NT2/D1 (cell line): ENCODE measurements at regions not wholly inside any gene's neighbourhood (a gene's known extent, or its start where the extent isn't known, plus 50 kb on each side); places are given as distances from the start of the nearest gene placed in this dataset.

Experiments used
- DNase-seq: peaks from one replicate; pipeline ENCODE4 v3.0.0-alpha.2; 2011; ENCODE audit warnings: low read depth, low spot score
- H3K27me3 ChIP-seq: 2 replicates; pipeline ENCODE4 v1.6.0; 2011; ENCODE audit warnings: mild to moderate bottlenecking; ENCODE audit not compliant: insufficient read length, insufficient read depth
- H3K36me3 ChIP-seq: 2 replicates; pipeline ENCODE4 v1.6.1; 2011; ENCODE audit warnings: mild to moderate bottlenecking, low read length, mixed read lengths; ENCODE audit not compliant: insufficient read depth, insufficient read length
- H3K4me1 ChIP-seq: 2 replicates; pipeline ENCODE4 v1.5.1; 2011; ENCODE audit not compliant: insufficient read depth, insufficient read length
- H3K4me3 ChIP-seq: 2 replicates; pipeline ENCODE4 v1.5.1; 2011; ENCODE audit warnings: low read depth; ENCODE audit not compliant: insufficient read length
- H3K9ac ChIP-seq: 2 replicates; pipeline ENCODE4 v1.6.0; 2011; ENCODE audit warnings: low read depth; ENCODE audit not compliant: insufficient read length
- H3K9me3 ChIP-seq: 2 replicates; pipeline ENCODE4 v1.5.1; 2011; ENCODE audit warnings: mild to moderate bottlenecking, low read length; ENCODE audit not compliant: insufficient read depth
- SUZ12 ChIP-seq: IDR thresholded peaks from 2 replicates; pipeline ENCODE4 v1.6.1; 2011; ENCODE audit not compliant: insufficient read length, insufficient read depth; ENCODE audit errors: extremely low read depth
- YY1 ChIP-seq: IDR thresholded peaks from 2 replicates; pipeline ENCODE4 v1.6.1; 2011; ENCODE audit not compliant: insufficient read length, insufficient read depth
- ZNF274 ChIP-seq: IDR thresholded peaks from 2 replicates; pipeline ENCODE4 v1.6.1; 2011; ENCODE audit warnings: mild to moderate bottlenecking, low read depth, low read length

DNA sequence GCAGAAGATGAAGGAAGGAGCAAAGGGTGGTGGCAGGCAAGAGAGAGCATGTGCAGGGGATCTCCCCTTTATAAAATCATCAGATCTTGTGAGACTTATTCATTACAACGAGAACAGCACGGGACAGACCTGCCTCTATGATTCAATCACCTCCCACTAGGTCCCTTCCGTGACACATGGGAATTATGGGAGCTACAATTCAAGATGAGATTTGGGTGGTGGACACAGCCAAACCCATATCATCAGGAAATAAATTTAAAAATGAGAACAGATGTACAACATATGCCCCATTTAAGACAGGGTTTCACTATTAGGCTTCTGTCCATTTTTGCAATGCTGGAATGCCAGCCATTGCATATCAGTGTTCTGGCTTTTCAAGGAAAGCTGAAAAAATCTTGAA lies 346.7 kb upstream of the SLIT2 start:
- H3K9ac ChIP-seq, result no peak overlapping the region
- no peak for TF ChIP-seq SUZ12
- no peak for TF ChIP-seq ZNF274
- H3K9me3 ChIP-seq, result no peaks in the 10 kb centered on the region
- H3K4me3 ChIP-seq, result no peak overlapping the region
- H3K36me3 ChIP-seq, result no peaks in the 10 kb centered on the region
- H3K27me3 ChIP-seq, result no peaks in the 10 kb centered on the region
- H3K4me1 ChIP-seq, result no peaks in the 10 kb centered on the region
- no peak for DNase-seq

DNA sequence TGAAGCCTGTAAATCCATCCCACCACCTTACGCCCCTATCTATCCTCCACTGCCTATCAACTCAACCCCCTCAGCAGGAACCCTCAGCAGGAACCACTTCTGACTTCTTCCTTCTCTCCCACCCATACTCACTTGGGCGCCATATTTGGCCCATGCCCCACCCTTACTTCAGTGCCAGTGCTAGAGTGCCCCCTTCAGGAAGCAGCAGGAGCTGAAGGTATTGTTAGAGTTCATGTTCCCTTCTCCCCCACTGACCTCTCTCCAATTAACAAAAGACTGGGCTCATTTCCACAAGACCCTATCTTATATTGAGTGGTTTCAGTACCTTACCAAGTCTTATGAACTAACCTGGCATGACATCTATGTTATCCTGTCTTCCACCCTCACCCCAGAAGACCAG lies 363.1 kb upstream of the SLIT2 start:
- TF ChIP-seq SUZ12, result no peak
- TF ChIP-seq ZNF274, result no peak
- no peak for TF ChIP-seq YY1
- no peaks in the 10 kb centered on the region for H3K9me3 ChIP-seq
- DNase-seq, result peak; percentile 1
- no peaks in the 10 kb centered on the region for H3K36me3 ChIP-seq
- no peaks in the 10 kb centered on the region for H3K4me1 ChIP-seq
- no peak overlapping the region for H3K9ac ChIP-seq
- no peak overlapping the region for H3K4me3 ChIP-seq
- H3K27me3 ChIP-seq, result no peaks in the 10 kb centered on the region

DNA sequence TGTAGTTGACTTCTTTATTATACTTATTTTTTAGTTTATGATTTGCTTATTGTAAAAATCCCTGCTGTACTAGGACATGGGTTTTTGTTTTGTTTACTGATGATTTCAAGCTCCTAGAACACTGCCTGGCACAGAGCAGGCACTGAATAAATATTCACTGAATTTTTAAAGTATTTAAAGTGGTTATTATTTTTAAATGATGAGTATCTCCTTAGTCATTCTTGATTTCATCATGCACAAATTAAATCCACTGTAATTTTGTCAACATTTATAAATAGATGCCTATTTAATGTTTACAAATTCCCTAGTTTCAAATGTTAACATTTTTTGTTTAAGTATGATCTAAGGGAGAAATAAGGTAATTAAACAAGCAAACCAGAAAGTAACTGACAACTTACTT lies 367.9 kb upstream of the SLIT2 start:
- no peaks in the 10 kb centered on the region for H3K27me3 ChIP-seq
- DNase-seq, result no peak
- H3K9me3 ChIP-seq, result no peaks in the 10 kb centered on the region
- no peak overlapping the region for H3K4me3 ChIP-seq
- no peak for TF ChIP-seq YY1
- TF ChIP-seq ZNF274, result no peak
- H3K36me3 ChIP-seq, result no peaks in the 10 kb centered on the region
- H3K9ac ChIP-seq, result no peak overlapping the region
- peaks cover 4% of the 10 kb centered on the region for H3K4me1 ChIP-seq

DNA sequence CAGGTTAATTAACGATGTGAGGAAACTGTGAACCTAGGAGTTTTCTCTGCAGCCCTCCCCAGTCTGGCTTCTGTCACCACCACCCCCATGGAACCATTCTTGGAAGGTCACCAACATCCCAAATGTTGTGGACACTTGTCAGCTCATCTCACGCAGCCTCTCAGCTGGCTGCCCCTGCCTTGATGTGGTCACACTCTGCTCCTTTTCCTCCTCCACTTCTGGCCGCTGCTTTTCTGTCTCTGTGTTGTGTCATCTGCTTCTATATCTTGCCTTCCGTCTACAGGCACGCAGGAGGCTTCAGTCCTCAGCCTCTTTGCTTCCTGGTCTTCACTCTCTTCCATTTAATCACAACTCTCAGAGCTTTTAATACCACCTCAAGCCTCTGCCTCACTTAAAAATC lies 371.5 kb upstream of the SLIT2 start:
- no peaks in the 10 kb centered on the region for H3K27me3 ChIP-seq
- TF ChIP-seq ZNF274 (no peak), YY1 (no peak), SUZ12 (no peak)
- H3K4me1 ChIP-seq, result peaks cover 4% of the 10 kb centered on the region
- no peaks in the 10 kb centered on the region for H3K36me3 ChIP-seq
- DNase-seq, result no peak
- no peak overlapping the region for H3K9ac ChIP-seq
- no peak overlapping the region for H3K4me3 ChIP-seq
- no peaks in the 10 kb centered on the region for H3K9me3 ChIP-seq

DNA sequence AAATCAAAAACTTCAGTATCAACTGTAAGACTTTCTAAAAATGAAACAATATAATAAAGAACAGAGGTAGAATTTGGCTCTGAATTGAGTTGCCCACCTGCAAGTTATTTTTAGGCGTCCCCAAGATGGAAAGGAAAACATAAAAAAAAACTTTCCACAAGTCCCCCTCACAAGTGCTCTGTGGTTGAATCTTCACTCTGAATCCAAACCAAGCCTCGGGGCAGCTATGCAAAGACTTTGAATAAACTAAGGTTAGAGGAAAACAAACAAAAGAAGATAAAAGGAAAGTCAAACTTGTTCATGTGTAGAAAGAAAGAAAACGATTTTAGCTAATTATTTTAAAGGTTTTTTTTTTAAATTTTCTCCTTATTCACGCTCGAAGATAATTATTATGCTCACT lies 372.4 kb upstream of the SLIT2 start:
- Histone ChIP-seq H3K36me3 (no peaks in the 10 kb centered on the region), H3K27me3 (no peaks in the 10 kb centered on the region), H3K4me3 (no peak overlapping the region), H3K4me1 (peaks cover 4% of the 10 kb centered on the region), H3K9ac (no peak overlapping the region), H3K9me3 (no peaks in the 10 kb centered on the region)
- peak; percentile 11 for DNase-seq
- no peak for TF ChIP-seq YY1
- TF ChIP-seq ZNF274, result no peak
- TF ChIP-seq SUZ12, result no peak

DNA sequence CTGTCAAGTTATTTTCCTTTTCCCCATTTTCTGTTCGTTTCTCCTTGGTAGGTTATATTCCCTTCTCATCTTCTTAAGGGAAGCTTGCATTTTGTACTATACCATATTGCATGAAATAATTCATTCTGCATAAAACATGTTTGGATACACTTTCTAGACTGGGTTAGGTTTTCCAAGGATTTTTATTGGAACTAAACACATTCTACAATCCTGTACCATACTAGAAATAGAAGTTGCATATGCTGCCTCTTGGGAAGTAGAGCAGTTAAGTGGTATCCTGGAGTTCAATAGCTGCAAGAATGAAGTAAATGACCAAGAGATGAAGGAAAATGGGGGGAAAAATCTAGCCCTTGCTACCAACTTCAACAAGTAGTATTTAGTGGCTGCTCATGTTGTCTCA lies 393.7 kb upstream of the SLIT2 start:
- TF ChIP-seq SUZ12 (no peak), ZNF274 (no peak), YY1 (no peak)
- H3K9me3 ChIP-seq, result peaks cover 10% of the 10 kb centered on the region; the same call in 1 of the 2 replicates
- no peaks in the 10 kb centered on the region for H3K27me3 ChIP-seq
- H3K4me1 ChIP-seq, result no peaks in the 10 kb centered on the region
- H3K36me3 ChIP-seq, result no peaks in the 10 kb centered on the region
- no peak overlapping the region for H3K9ac ChIP-seq
- DNase-seq, result no peak
- H3K4me3 ChIP-seq, result no peak overlapping the region

DNA sequence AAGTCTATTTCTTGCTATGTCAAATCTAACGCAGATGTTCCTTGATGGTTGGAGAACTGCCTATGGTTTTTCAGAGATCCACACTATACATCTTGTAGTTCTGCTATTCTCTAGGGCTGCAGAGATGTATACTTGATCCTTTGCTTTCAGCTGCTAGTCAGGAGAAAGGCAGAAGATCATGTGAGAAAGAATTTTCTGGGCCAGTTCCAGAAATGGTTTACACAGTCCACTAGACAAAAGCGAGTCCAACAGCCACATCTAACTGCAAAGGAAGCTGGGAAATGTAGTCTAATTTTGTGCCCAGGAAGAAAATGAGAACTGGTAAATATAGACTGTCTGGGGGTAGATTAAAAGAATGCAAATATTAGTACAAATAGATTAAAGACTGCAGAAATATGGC lies 394.3 kb upstream of the SLIT2 start:
- Histone ChIP-seq H3K9ac (no peak overlapping the region), H3K4me3 (no peak overlapping the region), H3K36me3 (no peaks in the 10 kb centered on the region), H3K9me3 (peaks cover 10% of the 10 kb centered on the region; the same call in 1 of the 2 replicates), H3K27me3 (no peaks in the 10 kb centered on the region), H3K4me1 (no peaks in the 10 kb centered on the region)
- DNase-seq, result no peak
- TF ChIP-seq YY1, result no peak
- TF ChIP-seq SUZ12, result no peak
- TF ChIP-seq ZNF274, result no peak

DNA sequence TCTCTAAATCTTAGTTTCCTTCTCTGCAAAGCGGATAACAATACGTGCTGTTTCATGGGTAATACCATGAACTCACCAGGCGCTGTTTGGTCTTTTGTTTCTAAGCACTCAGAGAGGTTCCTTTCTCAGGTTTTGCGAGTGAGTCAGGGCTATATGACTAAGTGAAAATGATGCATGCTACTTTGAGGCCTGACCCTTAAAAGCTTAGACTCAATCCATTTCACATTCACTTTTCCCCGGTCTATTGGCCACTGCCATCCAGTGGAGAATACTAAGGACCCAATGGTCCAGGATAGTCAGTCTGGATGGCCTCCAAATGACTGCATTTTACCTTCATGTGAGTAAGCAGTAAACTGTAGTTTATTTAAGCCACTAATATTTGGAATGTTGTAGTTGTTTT lies 400.8 kb upstream of the SLIT2 start:
- no peak for TF ChIP-seq ZNF274
- no peak for TF ChIP-seq YY1
- TF ChIP-seq SUZ12, result no peak
- Histone ChIP-seq H3K4me1 (no peaks in the 10 kb centered on the region), H3K9ac (no peak overlapping the region), H3K27me3 (no peaks in the 10 kb centered on the region), H3K4me3 (no peak overlapping the region), H3K9me3 (peaks cover 10% of the 10 kb centered on the region; the same call in 1 of the 2 replicates), H3K36me3 (no peaks in the 10 kb centered on the region)
- no peak for DNase-seq
